Loucy (cell line): ENCODE measurements at regions not wholly inside any gene's neighbourhood (a gene's known extent, or its start where the extent isn't known, plus 50 kb on each side); places are given as distances from the start of the nearest gene placed in this dataset.

Experiments used
- H2AFZ ChIP-seq: fragments of 200-600 bp; sonication (generic); 2 replicates; pipeline ENCODE4 v1.6.0; 2016; ENCODE audit warnings: antibody characterized with exemption, mild to moderate bottlenecking, low read length, moderate library complexity
- H3F3A ChIP-seq: fragments of 200-600 bp; 2 replicates; pipeline ENCODE4 v1.6.0; 2016; ENCODE audit warnings: antibody characterized with exemption, low read depth, mild to moderate bottlenecking
- H3K27me3 ChIP-seq: fragments of 200-600 bp; sonication (generic); 2 replicates; pipeline ENCODE4 v1.6.1; 2014; ENCODE audit warnings: low read length, mild to moderate bottlenecking; ENCODE audit not compliant: insufficient read depth, poor library complexity, severe bottlenecking
- H3K36me3 ChIP-seq: fragments of 200-600 bp; sonication (generic); 2 replicates; pipeline ENCODE4 v1.6.1; 2016; ENCODE audit warnings: low read length; ENCODE audit not compliant: insufficient read depth
- H3K4me1 ChIP-seq: fragments of 200-600 bp; sonication (generic); 2 replicates; pipeline ENCODE4 v1.5.1; 2014; ENCODE audit warnings: low read length, mild to moderate bottlenecking; ENCODE audit not compliant: insufficient read depth, poor library complexity, severe bottlenecking
- H3K4me2 ChIP-seq: fragments of 200-600 bp; sonication (generic); 2 replicates; pipeline ENCODE4 v1.6.0; 2014; ENCODE audit warnings: antibody characterized with exemption, low read length, low read depth, mild to moderate bottlenecking; ENCODE audit not compliant: poor library complexity, severe bottlenecking
- H3K4me3 ChIP-seq: fragments of 200-600 bp; sonication (generic); 2 replicates; pipeline ENCODE4 v1.5.1; 2014; ENCODE audit warnings: low read length, mild to moderate bottlenecking, mixed read lengths; ENCODE audit not compliant: poor library complexity, severe bottlenecking
- H3K79me2 ChIP-seq: fragments of 200-600 bp; sonication (generic); 2 replicates; pipeline ENCODE4 v1.6.1; 2014; ENCODE audit warnings: low read length; ENCODE audit not compliant: insufficient read depth
- H3K9ac ChIP-seq: fragments of 200-600 bp; sonication (generic); 2 replicates; pipeline ENCODE4 v1.6.0; 2014; ENCODE audit warnings: mild to moderate bottlenecking, low read depth, low read length, moderate library complexity; ENCODE audit not compliant: poor library complexity, severe bottlenecking
- H3K9me2 ChIP-seq: fragments of 200-600 bp; sonication (generic); replicated peaks from 2 replicates; pipeline ENCODE4 v1.6.1; 2016; ENCODE audit warnings: low read depth, low read length, mixed read lengths
- H3K9me3 ChIP-seq: fragments of 200-600 bp; sonication (generic); 2 replicates; pipeline ENCODE4 v1.6.1; 2014; ENCODE audit warnings: mild to moderate bottlenecking, antibody characterized with exemption, low read length, low read depth; ENCODE audit not compliant: insufficient read depth
- H4K20me1 ChIP-seq: fragments of 200-600 bp; sonication (generic); 2 replicates; pipeline ENCODE4 v1.6.0; 2014; ENCODE audit warnings: antibody characterized with exemption, low read length, mild to moderate bottlenecking; ENCODE audit not compliant: insufficient read depth, poor library complexity, severe bottlenecking
- CTCF ChIP-seq: fragments of 200-600 bp; sonication (generic); conservative IDR thresholded peaks from 2 replicates; pipeline ENCODE4 v1.5.1; 2014; ENCODE audit warnings: mild to moderate bottlenecking, antibody characterized with exemption, low read length
- EZH2phosphoT487 ChIP-seq: fragments of 200-600 bp; IDR thresholded peaks from 2 replicates; pipeline ENCODE4 v1.6.1; 2018; ENCODE audit warnings: antibody characterized with exemption, mild to moderate bottlenecking, moderate library complexity, borderline replicate concordance

GRCh38 chr14:28284546-28285300 is 481.9 kb upstream of the FOXG1 start:
- H3K9me2 ChIP-seq = 0 out of 2 replicates have a peak, but pooled peaks cover 5% of the 10 kb centered on the region
- no peaks in the 10 kb centered on the region for H3K27me3 ChIP-seq
- H3K9me3 ChIP-seq = no peaks in the 10 kb centered on the region
- TF ChIP-seq EZH2phosphoT487 = no peak
- TF ChIP-seq CTCF = no peak
- H2AFZ ChIP-seq = no peak overlapping the region
- no peaks in the 10 kb centered on the region for H3K79me2 ChIP-seq
- H3K4me2 ChIP-seq = no peak overlapping the region
- no peak overlapping the region for H3K9ac ChIP-seq
- no peaks in the 10 kb centered on the region for H3K4me1 ChIP-seq
- no peaks in the 10 kb centered on the region for H4K20me1 ChIP-seq
- no peaks in the 10 kb centered on the region for H3F3A ChIP-seq
- no peaks in the 10 kb centered on the region for H3K36me3 ChIP-seq
- H3K4me3 ChIP-seq = no peak overlapping the region

- H3K27me3 ChIP-seq = no peaks in the 10 kb centered on the region
- no peak overlapping the region for H2AFZ ChIP-seq
- H3K9me3 ChIP-seq = no peaks in the 10 kb centered on the region
- H3K4me2 ChIP-seq = no peak overlapping the region
- H4K20me1 ChIP-seq = no peaks in the 10 kb centered on the region
- H3K9ac ChIP-seq = no peak overlapping the region
- H3K79me2 ChIP-seq = no peaks in the 10 kb centered on the region
- no peaks in the 10 kb centered on the region for H3K36me3 ChIP-seq
- H3F3A ChIP-seq = no peaks in the 10 kb centered on the region
- H3K4me3 ChIP-seq = no peak overlapping the region
- peak; percentile 47 for TF ChIP-seq CTCF
- TF ChIP-seq EZH2phosphoT487 = no peak
- no peaks in the 10 kb centered on the region for H3K4me1 ChIP-seq
- no peaks in the 10 kb centered on the region for H3K9me2 ChIP-seq
Observed at GRCh38 chr14:28294834-28295440, 471.6 kb upstream of the FOXG1 start.

- Histone ChIP-seq H3K9me3 (peaks cover 4% of the 10 kb centered on the region; the same call in 1 of the 2 replicates), H3K36me3 (no peaks in the 10 kb centered on the region), H3K4me1 (no peaks in the 10 kb centered on the region), H3F3A (no peaks in the 10 kb centered on the region), H3K9ac (no peak overlapping the region), H4K20me1 (no peaks in the 10 kb centered on the region), H3K4me3 (no peak overlapping the region), H2AFZ (no peak overlapping the region), H3K4me2 (no peak overlapping the region), H3K79me2 (no peaks in the 10 kb centered on the region), H3K9me2 (no peaks in the 10 kb centered on the region), H3K27me3 (no peaks in the 10 kb centered on the region)
- no peak for TF ChIP-seq CTCF
- TF ChIP-seq EZH2phosphoT487 = no peak
Observed at GRCh38 chr14:28297559-28297958, 469.0 kb upstream of the FOXG1 start.
